ENCODE measurements at regions not wholly inside any gene's neighbourhood (a gene's known extent, or its start where the extent isn't known, plus 50 kb on each side); places are given as distances from the start of the nearest gene placed in this dataset.

- H3K27ac Mint-ChIP-seq: no peak overlapping the region
- Histone ChIP-seq H2AFZ (replicated peaks) (no peak overlapping the region), H3K9me3 (ENCODE audit: low read depth) (no peaks in the 10 kb centered on the region), H3F3A (ENCODE audit: low read depth) (no peaks in the 10 kb centered on the region), H3K4me1 (no peaks in the 10 kb centered on the region), H4K20me1 (ENCODE audit: low read depth) (no peaks in the 10 kb centered on the region), H3K4me3 (no peak overlapping the region), H3K27ac (no peak overlapping the region), H3K4me2 (no peak overlapping the region), H3K79me2 (ENCODE audit: low read depth) (no peaks in the 10 kb centered on the region), H3K9ac (no peak overlapping the region), H3K36me3 (no peaks in the 10 kb centered on the region), H3K27me3 (no peaks in the 10 kb centered on the region)
- TF ChIP-seq EZH2 (IDR thresholded peaks at IDR 0.05) (no peak), EZH2phosphoT487 (IDR thresholded peaks at IDR 0.05) (no peak)
- TF ChIP-seq, protein P1, sequence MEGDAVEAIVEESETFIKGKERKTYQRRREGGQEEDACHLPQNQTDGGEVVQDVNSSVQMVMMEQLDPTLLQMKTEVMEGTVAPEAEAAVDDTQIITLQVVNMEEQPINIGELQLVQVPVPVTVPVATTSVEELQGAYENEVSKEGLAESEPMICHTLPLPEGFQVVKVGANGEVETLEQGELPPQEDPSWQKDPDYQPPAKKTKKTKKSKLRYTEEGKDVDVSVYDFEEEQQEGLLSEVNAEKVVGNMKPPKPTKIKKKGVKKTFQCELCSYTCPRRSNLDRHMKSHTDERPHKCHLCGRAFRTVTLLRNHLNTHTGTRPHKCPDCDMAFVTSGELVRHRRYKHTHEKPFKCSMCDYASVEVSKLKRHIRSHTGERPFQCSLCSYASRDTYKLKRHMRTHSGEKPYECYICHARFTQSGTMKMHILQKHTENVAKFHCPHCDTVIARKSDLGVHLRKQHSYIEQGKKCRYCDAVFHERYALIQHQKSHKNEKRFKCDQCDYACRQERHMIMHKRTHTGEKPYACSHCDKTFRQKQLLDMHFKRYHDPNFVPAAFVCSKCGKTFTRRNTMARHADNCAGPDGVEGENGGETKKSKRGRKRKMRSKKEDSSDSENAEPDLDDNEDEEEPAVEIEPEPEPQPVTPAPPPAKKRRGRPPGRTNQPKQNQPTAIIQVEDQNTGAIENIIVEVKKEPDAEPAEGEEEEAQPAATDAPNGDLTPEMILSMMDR (IDR thresholded peaks at IDR 0.05): no peak
- no peak overlapping the region for H3K4me3 Mint-ChIP-seq
- no peaks in the 10 kb centered on the region for H3K9me3 Mint-ChIP-seq
- H3K36me3 Mint-ChIP-seq: no peaks in the 10 kb centered on the region
- DNase-seq (ENCODE audit: low spot score): peak; percentile 7
- no peaks in the 10 kb centered on the region for H3K27me3 Mint-ChIP-seq (ENCODE audit: insufficient read depth, low read depth)
- no peaks in the 10 kb centered on the region for H3K4me1 Mint-ChIP-seq
Observed at GRCh38 chr7:10672186-10672585, 301.5 kb upstream of the PHF14 start.

GRCh38 chr7:10677211-10677610 lies 296.5 kb upstream of the PHF14 start:
- Mint-ChIP-seq H3K4me3 (no peak overlapping the region), H3K36me3 (no peaks in the 10 kb centered on the region), H3K27me3 (ENCODE audit: insufficient read depth, low read depth) (no peaks in the 10 kb centered on the region), H3K9me3 (no peaks in the 10 kb centered on the region), H3K27ac (no peak overlapping the region), H3K4me1 (no peaks in the 10 kb centered on the region)
- H3K27ac ChIP-seq: no peak overlapping the region
- H3K4me1 ChIP-seq: no peaks in the 10 kb centered on the region
- no peak overlapping the region for H3K4me2 ChIP-seq
- H3K4me3 ChIP-seq: no peak overlapping the region
- H4K20me1 ChIP-seq (ENCODE audit: low read depth): no peaks in the 10 kb centered on the region
- H3K36me3 ChIP-seq: no peaks in the 10 kb centered on the region
- H3K9ac ChIP-seq: no peak overlapping the region
- no peaks in the 10 kb centered on the region for H3K79me2 ChIP-seq (ENCODE audit: low read depth)
- no peaks in the 10 kb centered on the region for H3F3A ChIP-seq (ENCODE audit: low read depth)
- no peak for DNase-seq (ENCODE audit: low spot score)
- H3K9me3 ChIP-seq (ENCODE audit: low read depth): no peaks in the 10 kb centered on the region
- TF ChIP-seq EZH2 (IDR thresholded peaks at IDR 0.05): no peak
- TF ChIP-seq EZH2phosphoT487 (IDR thresholded peaks at IDR 0.05): no peak
- TF ChIP-seq, protein P1 (IDR thresholded peaks at IDR 0.05): no peak
- H2AFZ ChIP-seq (replicated peaks): no peak overlapping the region
- H3K27me3 ChIP-seq: no peaks in the 10 kb centered on the region

DNA sequence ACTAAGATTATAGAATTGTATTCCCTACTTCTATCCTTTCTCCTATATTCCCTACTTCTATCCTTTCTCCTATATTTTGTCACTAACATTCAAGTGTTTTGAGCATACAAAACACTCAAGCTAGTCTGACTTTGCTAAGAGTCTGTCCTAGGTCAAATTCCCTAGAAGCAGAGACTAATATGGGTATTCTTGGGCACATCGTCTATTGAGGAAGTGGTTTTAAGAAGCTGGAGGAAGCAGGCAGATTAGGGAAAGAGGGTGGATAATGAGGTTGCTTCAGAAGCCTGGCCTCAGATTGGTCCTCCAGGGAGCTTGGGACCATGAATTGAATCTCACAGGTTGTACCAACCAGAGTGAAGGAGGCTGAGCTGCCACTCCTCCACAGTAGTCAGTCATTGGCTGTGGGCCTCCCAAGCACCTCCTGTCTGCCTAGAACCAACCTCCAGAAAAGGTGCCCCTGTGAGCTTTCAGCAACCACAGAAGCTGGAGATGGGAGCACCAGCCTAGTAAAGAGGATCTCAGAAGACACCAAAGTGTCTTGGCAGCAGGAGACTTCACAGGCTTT lies 295.9 kb upstream of the PHF14 start:
- H3K9ac ChIP-seq: no peak overlapping the region
- H2AFZ ChIP-seq (replicated peaks): no peak overlapping the region
- H4K20me1 ChIP-seq (ENCODE audit: low read depth): no peaks in the 10 kb centered on the region
- no peaks in the 10 kb centered on the region for H3F3A ChIP-seq (ENCODE audit: low read depth)
- H3K36me3 Mint-ChIP-seq: no peaks in the 10 kb centered on the region
- H3K4me3 ChIP-seq: no peak overlapping the region
- no peak overlapping the region for H3K27ac ChIP-seq
- H3K4me3 Mint-ChIP-seq: no peak overlapping the region
- no peaks in the 10 kb centered on the region for H3K27me3 ChIP-seq
- no peaks in the 10 kb centered on the region for H3K79me2 ChIP-seq (ENCODE audit: low read depth)
- no peak overlapping the region for H3K27ac Mint-ChIP-seq
- no peaks in the 10 kb centered on the region for H3K36me3 ChIP-seq
- no peaks in the 10 kb centered on the region for H3K9me3 Mint-ChIP-seq
- no peaks in the 10 kb centered on the region for H3K27me3 Mint-ChIP-seq (ENCODE audit: insufficient read depth, low read depth)
- no peak overlapping the region for H3K4me2 ChIP-seq
- TF ChIP-seq EZH2 (IDR thresholded peaks at IDR 0.05) (no peak), EZH2phosphoT487 (IDR thresholded peaks at IDR 0.05) (no peak)
- TF ChIP-seq, protein P1 (IDR thresholded peaks at IDR 0.05): no peak
- no peaks in the 10 kb centered on the region for H3K4me1 Mint-ChIP-seq
- no peaks in the 10 kb centered on the region for H3K4me1 ChIP-seq
- H3K9me3 ChIP-seq (ENCODE audit: low read depth): no peaks in the 10 kb centered on the region
- no peak for DNase-seq (ENCODE audit: low spot score)
